BJ (cell line): ENCODE measurements at regions not wholly inside any gene's neighbourhood (a gene's known extent, or its start where the extent isn't known, plus 50 kb on each side); places are given as distances from the start of the nearest gene placed in this dataset.
A peak's percentile ranks its signal among the peaks of the same experiment; 100 is the strongest.

Experiments used
- CTCF ChIA-PET: fragments of 350-600 bp; formaldehyde crosslinking; extraction: SDS; loops from one replicate; lab custom pipeline; 2021; ENCODE audit warnings: antibody characterized with exemption, inconsistent platforms; lab: Yijun Ruan, JAX
- POLR2A ChIA-PET: fragments of 300-600 bp; sonication (Branson Sonifier 250); formaldehyde crosslinking; extraction: SDS; loops from one replicate; lab custom pipeline; 2021; ENCODE audit warnings: antibody characterized with exemption; lab: Charles Lee
- DNase-seq: peaks from one replicate; pipeline ENCODE4 v3.0.0-alpha.2; 2011; ENCODE audit warnings: low read depth
- H3K27me3 ChIP-seq: 2 replicates; pipeline ENCODE4 v1.6.0; 2011; ENCODE audit warnings: low read length; ENCODE audit not compliant: control insufficient read depth, insufficient read depth
- H3K36me3 ChIP-seq: 2 replicates; pipeline ENCODE4 v1.5.1; 2011; ENCODE audit warnings: low read length; ENCODE audit not compliant: control insufficient read depth, insufficient read depth
- H3K4me3 ChIP-seq: 2 replicates; pipeline ENCODE4 v1.5.1; 2011; ENCODE audit warnings: low read depth, mild to moderate bottlenecking, control low read depth, low read length
- CTCF ChIP-seq: IDR thresholded peaks from 2 replicates; pipeline ENCODE4 v1.5.1; 2011; ENCODE audit warnings: low read depth, mild to moderate bottlenecking, control low read depth, inconsistent platforms, low read length, moderate library complexity; ENCODE audit not compliant: insufficient read depth

- H3K4me3 ChIP-seq = no peak overlapping the region
- H3K36me3 ChIP-seq = no peaks in the 10 kb centered on the region
- TF ChIP-seq CTCF = no peak
- ChIA-PET POLR2A (no interaction called here), CTCF (interaction anchor here (0.6 to 1.4 kb wide), 5 partner anchors 10 to 414 kb away, joined by 3 to 4 read pairs (median 3); partner anchors contain the start of gene TBX3)
- no peak for DNase-seq
- H3K27me3 ChIP-seq = no peaks in the 10 kb centered on the region
Observed at GRCh38 chr12:114936148-114937079, 252.4 kb upstream of the TBX3 start.

- no peak for TF ChIP-seq CTCF
- ChIA-PET CTCF (interaction anchor here (0.6 to 1.1 kb wide), 2 partner anchors 10 to 44 kb away, joined by 3 to 4 read pairs; no protein-coding TSS in a partner anchor), POLR2A (no interaction called here)
- H3K36me3 ChIP-seq = no peaks in the 10 kb centered on the region
- no peaks in the 10 kb centered on the region for H3K27me3 ChIP-seq
- no peak overlapping the region for H3K4me3 ChIP-seq
- DNase-seq = no peak
Observed at GRCh38 chr12:114935658-114936057, 251.7 kb upstream of the TBX3 start.

GRCh38 chr12:114933428-114934160 is 249.6 kb upstream of the TBX3 start:
- ChIA-PET POLR2A (interaction anchor here (1.2 kb wide), 1 partner anchor 18 kb away, joined by 5 read pairs; no protein-coding TSS in a partner anchor), CTCF (interaction anchor here (0.7 to 1.1 kb wide), 3 partner anchors 16 to 240 kb away, joined by 3 read pairs; no protein-coding TSS in a partner anchor)
- Histone ChIP-seq H3K4me3 (no peak overlapping the region), H3K27me3 (no peaks in the 10 kb centered on the region), H3K36me3 (no peaks in the 10 kb centered on the region)
- peak; percentile 90 for DNase-seq
- TF ChIP-seq CTCF = no peak

GRCh38 chr12:114932806-114933205 is 248.8 kb upstream of the TBX3 start:
- POLR2A ChIA-PET = interaction anchor here (1.2 kb wide), 1 partner anchor 17 kb away, joined by 5 read pairs; no protein-coding TSS in a partner anchor
- TF ChIP-seq CTCF = no peak
- CTCF ChIA-PET = interaction anchor here (1.1 kb wide), 1 partner anchor 17 kb away, joined by 3 read pairs; no protein-coding TSS in a partner anchor

More at GRCh38 chr12:114932806-114933205, 248.8 kb upstream of the TBX3 start:
- H3K36me3 ChIP-seq = no peaks in the 10 kb centered on the region
- no peak overlapping the region for H3K4me3 ChIP-seq
- H3K27me3 ChIP-seq = no peaks in the 10 kb centered on the region
- no peak for DNase-seq
